ENCODE measurements at regions not wholly inside any gene's neighbourhood (a gene's known extent, or its start where the extent isn't known, plus 50 kb on each side); places are given as distances from the start of the nearest gene placed in this dataset.

GRCh38 chr11:98453378-98453777 is 567.4 kb upstream of the CNTN5 start:
- TF ChIP-seq, protein P1, sequence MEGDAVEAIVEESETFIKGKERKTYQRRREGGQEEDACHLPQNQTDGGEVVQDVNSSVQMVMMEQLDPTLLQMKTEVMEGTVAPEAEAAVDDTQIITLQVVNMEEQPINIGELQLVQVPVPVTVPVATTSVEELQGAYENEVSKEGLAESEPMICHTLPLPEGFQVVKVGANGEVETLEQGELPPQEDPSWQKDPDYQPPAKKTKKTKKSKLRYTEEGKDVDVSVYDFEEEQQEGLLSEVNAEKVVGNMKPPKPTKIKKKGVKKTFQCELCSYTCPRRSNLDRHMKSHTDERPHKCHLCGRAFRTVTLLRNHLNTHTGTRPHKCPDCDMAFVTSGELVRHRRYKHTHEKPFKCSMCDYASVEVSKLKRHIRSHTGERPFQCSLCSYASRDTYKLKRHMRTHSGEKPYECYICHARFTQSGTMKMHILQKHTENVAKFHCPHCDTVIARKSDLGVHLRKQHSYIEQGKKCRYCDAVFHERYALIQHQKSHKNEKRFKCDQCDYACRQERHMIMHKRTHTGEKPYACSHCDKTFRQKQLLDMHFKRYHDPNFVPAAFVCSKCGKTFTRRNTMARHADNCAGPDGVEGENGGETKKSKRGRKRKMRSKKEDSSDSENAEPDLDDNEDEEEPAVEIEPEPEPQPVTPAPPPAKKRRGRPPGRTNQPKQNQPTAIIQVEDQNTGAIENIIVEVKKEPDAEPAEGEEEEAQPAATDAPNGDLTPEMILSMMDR (IDR thresholded peaks at IDR 0.05) = no peak

DNA sequence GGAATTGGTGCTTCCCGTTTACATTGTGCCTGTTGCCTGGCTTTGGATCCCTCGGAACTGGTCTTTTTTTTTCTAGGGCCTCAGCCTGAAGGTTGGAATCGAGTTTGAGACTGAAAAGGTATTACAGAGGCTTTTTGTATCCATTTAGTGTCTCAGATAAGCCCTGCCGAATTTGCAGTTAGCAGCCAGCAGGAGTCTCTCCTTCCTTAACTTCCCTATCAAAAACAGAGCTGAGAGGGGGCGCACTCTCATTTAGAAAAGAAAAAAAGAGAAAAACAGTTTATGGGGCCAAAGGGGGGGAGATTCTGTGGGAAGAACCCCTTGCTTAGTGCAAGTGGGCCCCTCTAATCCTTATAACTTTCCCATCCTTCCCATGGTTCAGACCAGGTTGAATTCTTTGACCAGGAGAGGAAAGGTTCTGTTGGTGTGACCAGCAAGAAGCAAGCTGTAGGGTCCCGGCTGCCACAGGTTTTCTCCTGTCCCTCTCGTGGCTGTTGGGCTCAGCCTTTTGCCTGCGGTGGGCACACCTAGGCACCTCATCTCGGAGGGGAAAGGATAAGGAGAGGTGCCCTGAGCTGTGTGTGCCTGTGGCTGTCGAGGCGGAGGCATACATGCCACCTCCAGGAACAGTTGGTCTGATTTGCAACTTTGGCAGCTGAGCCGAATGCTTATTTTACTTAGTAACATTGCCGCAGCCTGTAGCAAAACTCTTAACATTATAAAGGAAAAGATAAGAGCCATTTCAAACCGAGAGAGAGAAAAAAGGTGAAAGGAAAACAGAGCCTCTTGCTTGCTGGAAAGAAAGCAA is 565.0 kb upstream of the CNTN5 start:
- H3K4me1 ChIP-seq = no peaks in the 10 kb centered on the region
- TF ChIP-seq, protein P1 (IDR thresholded peaks at IDR 0.05) = no peak
- intact Hi-C loops (cut with DNase I; ENCODE audit: low total_unique reads) = no loop called here
- no peaks in the 10 kb centered on the region for H3K27me3 ChIP-seq
- H3K4me3 ChIP-seq = no peak overlapping the region
- no peaks in the 10 kb centered on the region for H3K36me3 ChIP-seq
- no peak for DNase-seq
- H3K27ac ChIP-seq = no peak overlapping the region
- no peaks in the 10 kb centered on the region for H3K9me3 ChIP-seq

More at GRCh38 chr11:98453378-98453777, 567.4 kb upstream of the CNTN5 start:
- intact Hi-C loops (cut with DNase I; ENCODE audit: low total_unique reads) = no loop called here
- DNase-seq = no peak
- H3K4me3 ChIP-seq = no peak overlapping the region
- no peak overlapping the region for H3K27ac ChIP-seq
- H3K4me1 ChIP-seq = no peaks in the 10 kb centered on the region
- no peaks in the 10 kb centered on the region for H3K27me3 ChIP-seq
- H3K36me3 ChIP-seq = no peaks in the 10 kb centered on the region
- no peaks in the 10 kb centered on the region for H3K9me3 ChIP-seq

DNA sequence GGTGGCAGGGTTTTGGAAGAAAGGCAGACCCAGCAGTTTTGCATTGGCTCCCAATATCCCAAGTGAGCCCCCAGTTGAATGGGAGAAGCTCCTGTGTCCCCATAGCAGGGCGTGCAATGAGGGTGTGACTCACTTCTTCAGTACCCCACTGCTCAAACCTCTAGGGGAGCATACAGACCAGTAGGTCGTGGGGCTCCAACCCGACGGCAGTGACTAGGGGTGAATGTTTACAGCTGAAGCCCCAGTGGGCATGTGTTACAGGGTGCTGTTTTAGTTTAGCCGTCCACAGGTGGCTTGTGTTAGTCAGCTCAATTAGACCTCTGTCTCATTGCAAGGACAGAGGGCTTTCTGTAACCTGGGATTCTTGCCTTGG is 564.5 kb upstream of the CNTN5 start:
- TF ChIP-seq, protein P1 (IDR thresholded peaks at IDR 0.05) = no peak
- Histone ChIP-seq H3K4me3 (no peak overlapping the region), H3K36me3 (no peaks in the 10 kb centered on the region), H3K27ac (no peak overlapping the region), H3K4me1 (no peaks in the 10 kb centered on the region), H3K9me3 (no peaks in the 10 kb centered on the region), H3K27me3 (no peaks in the 10 kb centered on the region)
- DNase-seq = no peak
- intact Hi-C loops (cut with DNase I; ENCODE audit: low total_unique reads) = no loop called here

GRCh38 chr11:98495016-98495415 is 525.7 kb upstream of the CNTN5 start:
- Histone ChIP-seq H3K36me3 (no peaks in the 10 kb centered on the region), H3K4me3 (no peak overlapping the region), H3K4me1 (no peaks in the 10 kb centered on the region), H3K9me3 (no peaks in the 10 kb centered on the region), H3K27ac (no peak overlapping the region), H3K27me3 (no peaks in the 10 kb centered on the region)
- TF ChIP-seq, protein P1 (IDR thresholded peaks at IDR 0.05) = no peak
- intact Hi-C loops (cut with DNase I; ENCODE audit: low total_unique reads) = no loop called here
- DNase-seq = no peak

DNA sequence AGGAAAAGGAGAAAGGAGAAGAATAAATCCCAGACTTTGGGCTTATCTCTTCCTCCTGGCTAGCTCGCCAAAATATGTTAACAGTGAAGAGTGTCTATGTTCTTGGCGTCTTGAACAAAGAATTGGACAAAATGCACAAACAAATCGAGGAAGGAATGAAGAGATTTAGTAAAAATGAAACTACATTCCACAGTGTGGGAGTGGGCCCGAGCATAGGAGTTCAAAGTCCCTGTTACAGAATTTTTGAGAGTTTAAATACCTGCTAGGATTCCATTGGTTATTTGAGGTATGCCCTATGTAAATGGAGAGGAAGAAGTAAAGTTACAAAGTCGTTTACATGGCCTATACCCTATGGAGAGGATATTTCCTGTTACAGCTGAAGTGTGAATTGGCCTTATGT is 525.1 kb upstream of the CNTN5 start:
- no peaks in the 10 kb centered on the region for H3K9me3 ChIP-seq
- TF ChIP-seq, protein P1 (IDR thresholded peaks at IDR 0.05) = no peak
- no peaks in the 10 kb centered on the region for H3K27me3 ChIP-seq
- intact Hi-C loops (cut with DNase I; ENCODE audit: low total_unique reads) = no loop called here
- H3K4me3 ChIP-seq = no peak overlapping the region
- DNase-seq = no peak
- H3K27ac ChIP-seq = no peak overlapping the region
- no peaks in the 10 kb centered on the region for H3K4me1 ChIP-seq
- H3K36me3 ChIP-seq = no peaks in the 10 kb centered on the region

All from tibial artery (tissue), 4 donors.